HG03565 (cell line): ENCODE measurements at regions not wholly inside any gene's neighbourhood (a gene's known extent, or its start where the extent isn't known, plus 50 kb on each side); places are given as distances from the start of the nearest gene placed in this dataset.

Experiments
- ATAC-seq: cut with Tn5 transposase; IDR thresholded peaks from one replicate; pipeline ENCODE4 v1.9.1; 2021; ENCODE audit warnings: mild to moderate bottlenecking, moderate library complexity; ENCODE audit not compliant: unreplicated experiment

- ATAC-seq, result no peak
These were observed 589.9 kb downstream of the ZNF608 start for GRCh38 chr5:124156415-124156996.

GRCh38 chr5:124154714-124155113, 591.7 kb downstream of the ZNF608 start:
- ATAC-seq, result no peak

- no peak for ATAC-seq
These were observed 592.9 kb downstream of the ZNF608 start for GRCh38 chr5:124153588-124153987.

- ATAC-seq, result no peak
These were observed 597.9 kb downstream of the ZNF608 start for GRCh38 chr5:124148574-124148973.

- ATAC-seq, result no peak
These were observed 606.4 kb downstream of the ZNF608 start for GRCh38 chr5:124140060-124140459.

GRCh38 chr5:124139477-124139876, 607.0 kb downstream of the ZNF608 start:
- no peak for ATAC-seq

GRCh38 chr5:124136609-124137008, 609.8 kb downstream of the ZNF608 start:
- no peak for ATAC-seq

GRCh38 chr5:124134941-124135340, 611.5 kb downstream of the ZNF608 start:
- ATAC-seq, result no peak

GRCh38 chr5:124133406-124133805, 613.0 kb downstream of the ZNF608 start:
- no peak for ATAC-seq

- ATAC-seq, result no peak
These were observed 613.6 kb downstream of the ZNF608 start for GRCh38 chr5:124132843-124133242.

- no peak for ATAC-seq
These were observed 615.0 kb downstream of the ZNF608 start for GRCh38 chr5:124131466-124131865.

- no peak for ATAC-seq
These were observed 615.6 kb downstream of the ZNF608 start for GRCh38 chr5:124130816-124131215.

GRCh38 chr5:124128867-124129266, 616.9 kb downstream of the CSNK1G3 start:
- ATAC-seq, result no peak

- ATAC-seq, result no peak
These were observed 614.7 kb downstream of the CSNK1G3 start for GRCh38 chr5:124126504-124127217.

GRCh38 chr5:124124711-124125229, 612.8 kb downstream of the CSNK1G3 start:
- no peak for ATAC-seq

- ATAC-seq, result no peak
These were observed 609.2 kb downstream of the CSNK1G3 start for GRCh38 chr5:124121198-124121597.

- ATAC-seq, result no peak
These were observed 602.9 kb downstream of the CSNK1G3 start for GRCh38 chr5:124114911-124115310.

GRCh38 chr5:124111886-124112285, 599.9 kb downstream of the CSNK1G3 start:
- no peak for ATAC-seq

GRCh38 chr5:124110942-124111341, 599.0 kb downstream of the CSNK1G3 start:
- no peak for ATAC-seq

GRCh38 chr5:124105326-124105725, 593.3 kb downstream of the CSNK1G3 start:
- no peak for ATAC-seq

GRCh38 chr5:124104821-124105220, 592.8 kb downstream of the CSNK1G3 start:
- no peak for ATAC-seq

GRCh38 chr5:124104344-124104743, 592.4 kb downstream of the CSNK1G3 start:
- ATAC-seq, result no peak
